Glomerular endothelial cell (primary cell): ENCODE measurements at regions not wholly inside any gene's neighbourhood (a gene's known extent, or its start where the extent isn't known, plus 50 kb on each side); places are given as distances from the start of the nearest gene placed in this dataset.

Experiments used
- DNase-seq: peaks from one replicate; pipeline ENCODE4 v3.0.0-alpha.2; 2011; ENCODE audit warnings: low read depth, low spot score; ENCODE audit errors: extremely low read depth

GRCh38 chrX:98516120-98516519 is 1632.4 kb downstream of the RPA4 start:
- no peak for DNase-seq

DNA sequence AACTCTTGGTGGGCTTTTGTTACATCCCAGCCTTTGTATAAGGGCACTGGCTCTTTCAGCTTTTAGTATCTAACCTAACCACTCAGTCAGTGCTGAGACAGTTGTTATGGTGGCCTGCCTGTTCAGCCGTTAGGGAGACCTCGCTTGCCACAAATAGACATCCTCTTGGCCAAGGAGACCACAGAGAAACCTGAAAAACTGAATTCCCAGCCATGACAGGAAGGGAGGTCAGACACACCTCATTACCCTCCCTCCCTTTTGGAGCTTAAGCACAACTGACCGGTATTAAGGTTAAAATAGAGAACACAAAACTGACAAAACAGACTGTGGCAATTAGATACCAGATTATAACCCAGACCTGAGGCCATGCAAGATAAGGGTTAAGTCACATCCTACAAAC is 1639.3 kb downstream of the RPA4 start:
- no peak for DNase-seq

DNA sequence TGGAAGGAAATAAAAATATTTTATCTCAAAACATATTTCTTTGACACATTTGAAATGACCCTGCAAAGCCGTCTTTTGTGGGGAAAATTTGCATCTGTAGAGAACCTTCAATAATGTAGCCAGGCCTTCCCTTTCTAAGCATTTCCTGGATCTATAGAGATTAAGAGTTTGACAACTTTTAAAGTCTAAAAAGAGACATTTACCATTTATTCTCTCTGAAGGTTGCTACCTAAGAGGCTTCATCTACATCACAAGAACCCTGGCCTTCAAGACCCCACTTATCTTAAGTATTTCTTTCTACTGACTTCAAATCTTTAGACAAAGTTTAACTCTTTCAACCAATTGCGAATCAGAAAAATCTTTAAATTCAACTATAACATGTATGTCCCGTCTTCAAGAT is 1639.8 kb downstream of the RPA4 start:
- DNase-seq: no peak

GRCh38 chrX:98548519-98548918 is 1664.8 kb downstream of the RPA4 start:
- no peak for DNase-seq

GRCh38 chrX:98568795-98569194 is 1685.1 kb downstream of the RPA4 start:
- DNase-seq: no peak

GRCh38 chrX:98605941-98606340 is 1722.2 kb downstream of the RPA4 start:
- DNase-seq: no peak

DNA sequence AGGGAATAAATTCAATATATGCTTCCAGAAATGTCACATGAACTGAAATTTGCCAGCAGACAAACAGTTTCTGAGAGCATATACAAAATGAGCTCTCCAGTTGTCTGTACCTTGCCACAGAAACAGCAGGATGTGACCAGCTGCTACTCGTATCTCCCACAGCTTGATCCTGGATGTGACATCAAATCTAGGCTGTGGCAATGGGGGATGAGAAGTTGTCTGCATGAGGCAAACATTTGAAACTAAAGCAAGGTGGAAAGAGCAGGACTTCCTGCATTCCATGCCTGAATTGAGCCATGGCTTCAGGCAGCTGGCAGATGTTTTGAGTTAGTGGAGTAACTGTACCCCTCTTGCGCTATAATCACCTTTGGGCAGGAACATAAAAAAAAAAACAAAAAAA is 1724.0 kb downstream of the RPA4 start:
- DNase-seq: no peak

- DNase-seq: no peak
Observed at GRCh38 chrX:98627645-98628044, 1743.9 kb downstream of the RPA4 start.

GRCh38 chrX:98637451-98637850 is 1753.7 kb downstream of the RPA4 start:
- no peak for DNase-seq

GRCh38 chrX:98646351-98646750 is 1762.6 kb downstream of the RPA4 start:
- DNase-seq: no peak

- no peak for DNase-seq
Observed at GRCh38 chrX:98654565-98654964, 1755.5 kb downstream of the PCDH19 start.
